ENCODE measurements at regions not wholly inside any gene's neighbourhood (a gene's known extent, or its start where the extent isn't known, plus 50 kb on each side); places are given as distances from the start of the nearest gene placed in this dataset.

GRCh38 chr1:187451238-187451637 is 622.5 kb downstream of the PLA2G4A start:
- no peak for DNase-seq (ENCODE audit: low spot score)
- no peak for TF ChIP-seq CTCF (IDR thresholded peaks at IDR 0.05; ENCODE audit: extremely low read depth, missing control alignments)

GRCh38 chr1:187454010-187454409 is 625.3 kb downstream of the PLA2G4A start:
- no peak for TF ChIP-seq CTCF (IDR thresholded peaks at IDR 0.05; ENCODE audit: extremely low read depth, missing control alignments)
- no peak for DNase-seq (ENCODE audit: low spot score)

- DNase-seq (ENCODE audit: low spot score): no peak
- no peak for TF ChIP-seq CTCF (IDR thresholded peaks at IDR 0.05; ENCODE audit: extremely low read depth, missing control alignments)
These were observed 627.7 kb downstream of the PLA2G4A start for GRCh38 chr1:187456446-187456845.

- DNase-seq (ENCODE audit: low spot score): no peak
- no peak for TF ChIP-seq CTCF (IDR thresholded peaks at IDR 0.05; ENCODE audit: extremely low read depth, missing control alignments)
These were observed 631.3 kb downstream of the PLA2G4A start for GRCh38 chr1:187460093-187460492.

GRCh38 chr1:187464320-187464719 is 635.6 kb downstream of the PLA2G4A start:
- TF ChIP-seq CTCF (IDR thresholded peaks at IDR 0.05; ENCODE audit: extremely low read depth, missing control alignments): no peak
- DNase-seq (ENCODE audit: low spot score): no peak

- no peak for DNase-seq (ENCODE audit: low spot score)
- TF ChIP-seq CTCF (IDR thresholded peaks at IDR 0.05; ENCODE audit: extremely low read depth, missing control alignments): no peak
These were observed 636.7 kb downstream of the PLA2G4A start for GRCh38 chr1:187465441-187465840.

- no peak for TF ChIP-seq CTCF (IDR thresholded peaks at IDR 0.05; ENCODE audit: extremely low read depth, missing control alignments)
These were observed 641.1 kb downstream of the PLA2G4A start for GRCh38 chr1:187469836-187470235.

More at GRCh38 chr1:187469836-187470235, 641.1 kb downstream of the PLA2G4A start:
- no peak for DNase-seq (ENCODE audit: low spot score)
